ENCODE measurements at regions not wholly inside any gene's neighbourhood (a gene's known extent, or its start where the extent isn't known, plus 50 kb on each side); places are given as distances from the start of the nearest gene placed in this dataset.

DNA sequence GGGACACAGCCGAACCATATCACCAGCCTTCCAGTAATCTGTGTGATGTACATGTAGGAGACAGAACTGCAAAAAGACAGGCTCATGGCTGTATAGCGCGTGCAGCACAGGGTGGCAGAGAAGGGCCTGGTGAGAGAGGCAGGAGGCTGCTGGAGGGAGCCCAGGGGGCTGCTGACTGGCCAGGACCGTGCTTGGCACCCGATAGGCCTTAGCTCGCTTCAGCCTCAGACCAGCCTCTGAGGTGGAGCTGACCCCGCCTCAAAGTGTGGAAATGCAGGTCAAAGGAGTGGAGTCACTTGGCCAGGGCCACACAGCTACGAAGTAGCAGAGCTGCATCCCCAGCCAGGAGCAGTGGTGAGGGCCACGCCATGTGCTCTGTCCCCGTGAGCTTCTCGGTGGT is 707.6 kb downstream of the QKI start:
- no peak for ATAC-seq (ENCODE audit: low FRiP score)
- DNase-seq (ENCODE audit: low spot score), result no peak
- TF ChIP-seq CTCF (IDR thresholded peaks at IDR 0.05), result no peak

DNA sequence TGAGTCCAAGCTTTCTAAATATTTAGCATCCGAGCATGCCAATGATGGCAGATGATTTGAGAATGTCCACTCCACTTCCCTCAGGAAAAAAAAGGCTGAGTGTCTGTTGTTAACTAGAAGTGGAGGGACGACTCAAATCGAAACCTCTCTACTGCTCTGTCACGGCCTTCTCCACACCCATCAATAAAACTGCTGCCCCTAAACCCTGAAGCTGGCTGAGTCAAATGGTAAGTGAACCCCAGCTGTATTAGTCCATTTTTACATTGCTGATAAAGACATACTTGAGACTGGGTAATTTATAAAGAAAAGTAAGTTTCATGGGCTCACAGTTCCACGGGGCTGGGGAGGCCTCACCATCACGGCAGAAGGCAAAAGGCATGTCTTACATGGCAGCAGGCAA is 707.0 kb downstream of the QKI start:
- no peak for DNase-seq (ENCODE audit: low spot score)
- TF ChIP-seq CTCF (IDR thresholded peaks at IDR 0.05), result no peak

DNA sequence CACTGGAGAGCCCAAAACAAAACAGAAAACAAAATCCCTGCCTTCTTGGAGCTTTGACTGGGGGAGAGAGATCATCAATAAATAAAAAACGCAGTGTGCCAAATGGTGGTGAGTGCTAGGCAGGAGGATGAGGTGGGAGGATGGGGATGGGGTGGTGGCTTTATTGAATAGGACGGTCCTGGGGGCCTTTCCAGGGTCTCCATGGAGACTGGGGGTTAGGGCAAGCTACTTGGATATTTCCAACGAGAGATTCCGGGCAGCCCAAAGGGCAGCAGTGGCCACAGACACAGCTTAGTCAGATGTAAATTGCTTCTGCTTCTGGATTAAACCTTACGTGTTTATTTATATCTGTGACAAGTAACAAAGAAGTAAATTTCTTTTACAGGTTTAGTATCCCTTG is 700.1 kb downstream of the QKI start:
- ATAC-seq (ENCODE audit: low FRiP score) (no peak), DNase-seq (ENCODE audit: low spot score) (no peak)
- no peak for TF ChIP-seq CTCF (IDR thresholded peaks at IDR 0.05)

More for the DNA sequence above, 707.0 kb downstream of the QKI start:
- no peak for ATAC-seq (ENCODE audit: low FRiP score)

GRCh38 chr6:164114051-164114450 is 699.5 kb downstream of the QKI start:
- TF ChIP-seq CTCF (IDR thresholded peaks at IDR 0.05), result no peak
- DNase-seq (ENCODE audit: low spot score), result no peak
- ATAC-seq (ENCODE audit: low FRiP score), result no peak

DNA sequence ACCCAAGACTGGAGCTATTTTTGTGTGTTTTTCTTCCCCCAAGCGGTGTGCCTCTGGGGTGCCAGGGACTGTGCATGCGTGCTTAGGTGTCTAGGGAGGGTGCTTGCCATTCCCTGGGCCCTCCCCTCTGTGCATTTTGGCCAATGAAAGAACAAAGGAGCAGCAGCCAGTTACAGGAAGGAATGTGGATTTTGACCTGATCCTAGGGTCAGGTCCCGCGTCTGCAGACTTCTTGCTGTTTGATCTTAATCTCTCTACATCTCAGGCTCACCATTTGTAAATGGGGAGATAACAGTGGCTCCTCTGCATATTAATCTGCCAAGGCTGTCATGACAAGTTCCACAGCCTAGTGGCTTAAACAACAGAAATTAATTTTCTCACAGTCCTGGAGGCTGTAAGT is 699.1 kb downstream of the QKI start:
- no peak for DNase-seq (ENCODE audit: low spot score)
- ATAC-seq (ENCODE audit: low FRiP score), result no peak
- no peak for TF ChIP-seq CTCF (IDR thresholded peaks at IDR 0.05)

DNA sequence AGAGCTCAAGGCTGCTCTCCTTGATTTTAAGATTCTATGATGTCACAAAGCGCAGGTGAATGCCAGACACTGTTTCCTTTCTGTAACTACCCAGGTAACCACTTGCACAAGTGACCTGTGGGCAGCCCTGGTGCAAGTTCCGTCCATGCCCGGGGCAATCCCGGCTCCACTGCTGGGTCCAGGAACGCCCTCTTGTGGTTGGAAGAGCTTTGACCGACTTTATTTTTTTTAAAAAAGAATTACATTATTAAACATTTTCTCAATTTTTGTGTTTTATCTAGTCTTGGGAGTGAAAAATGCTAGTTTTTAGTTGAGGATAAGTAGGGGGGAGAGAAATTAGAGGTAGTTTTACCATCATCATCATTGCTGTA is 695.2 kb downstream of the QKI start:
- ATAC-seq (ENCODE audit: low FRiP score) (no peak), DNase-seq (ENCODE audit: low spot score) (no peak)
- peak in 1 of 3 donors; percentile 5 for TF ChIP-seq CTCF (IDR thresholded peaks at IDR 0.05)

DNA sequence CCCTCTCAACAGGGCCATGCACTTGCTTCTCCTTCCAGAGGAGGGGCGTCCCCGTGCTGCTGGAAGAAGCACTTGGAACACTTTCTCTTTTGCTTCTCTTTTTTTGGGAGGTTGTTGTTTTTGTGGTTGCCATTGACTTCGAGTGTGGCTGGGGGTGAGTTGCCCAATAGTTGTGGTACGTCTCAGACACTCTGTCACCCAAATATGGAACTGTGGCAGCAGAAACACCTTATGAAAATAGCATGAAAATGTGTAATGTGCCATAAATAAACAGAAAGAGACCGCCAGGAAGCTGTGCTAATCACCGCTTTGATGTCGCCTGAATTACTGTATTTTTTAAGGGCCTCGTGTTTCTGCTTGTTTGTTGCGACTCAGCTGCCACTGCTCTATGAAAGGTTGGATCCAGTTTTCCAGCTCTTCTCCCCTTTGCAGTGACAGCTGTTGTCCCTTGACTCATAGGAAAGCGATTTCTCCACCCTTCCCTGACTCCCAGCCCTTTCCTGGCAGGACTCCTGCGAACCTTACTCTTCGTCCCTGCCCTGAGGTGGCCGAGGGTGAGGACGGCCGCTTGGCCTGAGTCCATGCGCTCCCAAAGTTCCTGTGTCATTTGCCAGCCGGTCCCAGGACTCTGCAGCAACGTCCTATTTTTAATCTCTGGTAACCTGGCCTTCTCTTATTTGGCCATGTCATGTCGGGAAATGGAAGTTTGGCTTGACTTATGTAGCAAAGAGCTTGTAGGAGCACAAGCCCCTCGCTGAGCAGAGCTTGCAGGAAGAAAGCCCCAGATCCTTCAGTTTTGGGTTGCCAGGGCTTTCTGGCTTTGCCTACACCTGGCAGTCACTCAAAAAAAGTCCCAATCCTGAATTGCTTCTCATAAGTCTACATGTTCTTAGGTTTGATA is 694.6 kb downstream of the QKI start:
- TF ChIP-seq CTCF (IDR thresholded peaks at IDR 0.05), result no peak
- ATAC-seq (ENCODE audit: low FRiP score), result peak; percentile 65
- no peak for DNase-seq (ENCODE audit: low spot score)
